ENCODE measurements at regions not wholly inside any gene's neighbourhood (a gene's known extent, or its start where the extent isn't known, plus 50 kb on each side); places are given as distances from the start of the nearest gene placed in this dataset.
A peak's percentile ranks its signal among the peaks of the same experiment; 100 is the strongest.

- DNase-seq (ENCODE audit: low read depth), result no peak
Observed at GRCh38 chr15:46242935-46243334, 608.1 kb downstream of the SQOR start.

GRCh38 chr15:46251903-46252302 is 617.1 kb downstream of the SQOR start:
- no peak for DNase-seq (ENCODE audit: low read depth)

- DNase-seq (ENCODE audit: low read depth), result no peak
Observed at GRCh38 chr15:46258056-46258455, 623.2 kb downstream of the SQOR start.

- DNase-seq (ENCODE audit: low read depth), result no peak
Observed at GRCh38 chr15:46260937-46261336, 626.1 kb downstream of the SQOR start.

GRCh38 chr15:46265664-46266347 is 631.0 kb downstream of the SQOR start:
- peak; percentile 11 for DNase-seq (ENCODE audit: low read depth)

- no peak for DNase-seq (ENCODE audit: low read depth)
Observed at GRCh38 chr15:46266661-46267060, 631.8 kb downstream of the SQOR start.

- no peak for DNase-seq (ENCODE audit: low read depth)
Observed at GRCh38 chr15:46270481-46271147, 635.8 kb downstream of the SQOR start.

- DNase-seq (ENCODE audit: low read depth), result no peak
Observed at GRCh38 chr15:46275701-46276100, 640.9 kb downstream of the SQOR start.

GRCh38 chr15:46277451-46277850 is 642.6 kb downstream of the SQOR start:
- DNase-seq (ENCODE audit: low read depth), result no peak

- no peak for DNase-seq (ENCODE audit: low read depth)
Observed at GRCh38 chr15:46278062-46278461, 643.2 kb downstream of the SQOR start.

GRCh38 chr15:46278486-46279090 is 643.8 kb downstream of the SQOR start:
- DNase-seq (ENCODE audit: low read depth), result no peak

GRCh38 chr15:46280762-46281542 is 646.1 kb downstream of the SQOR start:
- DNase-seq (ENCODE audit: low read depth), result peak; percentile 38

- no peak for DNase-seq (ENCODE audit: low read depth)
Observed at GRCh38 chr15:46293550-46293949, 658.7 kb downstream of the SQOR start.

GRCh38 chr15:46296002-46296401 is 661.2 kb downstream of the SQOR start:
- DNase-seq (ENCODE audit: low read depth), result no peak

GRCh38 chr15:46296797-46297196 is 662.0 kb downstream of the SQOR start:
- DNase-seq (ENCODE audit: low read depth), result no peak

GRCh38 chr15:46297766-46298165 is 662.9 kb downstream of the SQOR start:
- no peak for DNase-seq (ENCODE audit: low read depth)

GRCh38 chr15:46300716-46301115 is 665.9 kb downstream of the SQOR start:
- no peak for DNase-seq (ENCODE audit: low read depth)

- no peak for DNase-seq (ENCODE audit: low read depth)
Observed at GRCh38 chr15:46301291-46301690, 666.5 kb downstream of the SQOR start.

GRCh38 chr15:46301826-46302225 is 667.0 kb downstream of the SQOR start:
- DNase-seq (ENCODE audit: low read depth), result no peak

GRCh38 chr15:46304321-46304720 is 669.5 kb downstream of the SQOR start:
- no peak for DNase-seq (ENCODE audit: low read depth)

GRCh38 chr15:46307746-46308145 is 672.9 kb downstream of the SQOR start:
- DNase-seq (ENCODE audit: low read depth), result no peak

- DNase-seq (ENCODE audit: low read depth), result no peak
Observed at GRCh38 chr15:46309914-46310313, 675.1 kb downstream of the SQOR start.
